Fibroblast of lung (primary cell): ENCODE measurements at regions not wholly inside any gene's neighbourhood (a gene's known extent, or its start where the extent isn't known, plus 50 kb on each side); places are given as distances from the start of the nearest gene placed in this dataset.

Source experiments
- DNase-seq, 2 donors: peaks; one replicate each; pipeline versions ENCODE4 v3.0.0 to v3.0.0-alpha.2; 2010; ENCODE audit warnings: low read depth in 2 of 2
- H2AFZ ChIP-seq: 2 replicates; pipeline ENCODE4 v1.5.1; 2012; ENCODE audit warnings: low read length, control low read depth, inconsistent platforms
- H3K27ac ChIP-seq: 2 replicates; pipeline ENCODE4 v1.5.1; 2011; ENCODE audit warnings: low read length, control low read depth; ENCODE audit not compliant: insufficient read depth
- H3K27me3 ChIP-seq: 2 replicates; pipeline ENCODE4 v1.5.1; 2011; ENCODE audit warnings: mild to moderate bottlenecking, low read length; ENCODE audit not compliant: control insufficient read depth, insufficient read depth
- H3K36me3 ChIP-seq: 2 replicates; pipeline ENCODE4 v1.5.1; 2011; ENCODE audit warnings: low read length; ENCODE audit not compliant: control insufficient read depth, insufficient read depth
- H3K4me1 ChIP-seq: 2 replicates; pipeline ENCODE4 v1.5.1; 2011; ENCODE audit warnings: low read length; ENCODE audit not compliant: control insufficient read depth, insufficient read depth; ENCODE audit errors: extremely low read depth
- H3K4me2 ChIP-seq: 2 replicates; pipeline ENCODE4 v1.5.1; 2011; ENCODE audit warnings: low read length, control low read depth; ENCODE audit not compliant: insufficient read depth; ENCODE audit errors: extremely low read depth
- H3K4me3 ChIP-seq, 4 experiments: fragments of 200-600 bp in 1 of 4; sonication (generic) in 1 of 4; replicated peaks in 1 of 4; 2 replicates each; pipeline ENCODE4 v1.5.1; 2011 to 2016; ENCODE audit warnings: low read length in 4 of 4, low read depth in 3 of 4, mild to moderate bottlenecking in 3 of 4, control low read depth in 2 of 4, inconsistent platforms in 1 of 4, mixed read lengths in 1 of 4; ENCODE audit not compliant: insufficient read depth in 1 of 4; ENCODE audit errors: control extremely low read depth in 1 of 4
- H3K79me2 ChIP-seq: 2 replicates; pipeline ENCODE4 v1.5.1; 2012; ENCODE audit warnings: mild to moderate bottlenecking, low read length, inconsistent platforms; ENCODE audit not compliant: control insufficient read depth, insufficient read depth
- H3K9ac ChIP-seq: 2 replicates; pipeline ENCODE4 v1.5.1; 2011; ENCODE audit warnings: mild to moderate bottlenecking, low read length, control low read depth; ENCODE audit not compliant: insufficient read depth
- H3K9me3 ChIP-seq: 2 replicates; pipeline ENCODE4 v1.5.1; 2012; ENCODE audit warnings: low read depth, low read length; ENCODE audit not compliant: control insufficient read depth, insufficient read depth
- H4K20me1 ChIP-seq: 2 replicates; pipeline ENCODE4 v1.5.1; 2011; ENCODE audit warnings: low read length; ENCODE audit not compliant: control insufficient read depth, insufficient read depth; ENCODE audit errors: extremely low read depth
- CTCF ChIP-seq, 2 donors: IDR thresholded peaks in 1 of 2; conservative IDR thresholded peaks in 1 of 2; 1 replicate in 1 of 2; 2 replicates in 1 of 2; pipeline ENCODE4 v1.5.1; 2011 to 2012; ENCODE audit warnings: low read length in 2 of 2, control low read depth in 1 of 2, inconsistent platforms in 1 of 2, low read depth in 1 of 2, mild to moderate bottlenecking in 1 of 2
- EZH2 ChIP-seq: IDR thresholded peaks from 2 replicates; pipeline ENCODE4 v1.5.1; 2012; ENCODE audit warnings: low read length, control low read depth, mild to moderate bottlenecking; ENCODE audit errors: missing control alignments

DNA sequence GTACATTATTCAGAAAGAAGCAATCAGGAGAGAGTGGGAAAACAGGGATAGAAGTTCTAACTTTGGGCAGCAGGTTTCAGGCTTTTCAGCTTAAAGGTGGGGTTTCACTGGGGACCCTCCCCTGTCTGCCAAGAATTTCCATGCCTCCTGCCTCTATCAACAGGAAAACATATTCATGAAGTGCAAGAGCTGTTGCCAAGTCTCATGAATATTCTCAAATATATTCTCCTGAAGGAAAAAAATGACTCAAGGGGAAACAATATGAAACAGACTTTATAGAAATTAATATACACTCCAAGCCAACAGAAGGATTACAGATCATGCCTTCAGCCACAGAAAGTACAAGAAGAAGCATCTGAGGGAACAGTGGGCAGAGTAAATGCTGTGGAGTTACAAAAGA is 713.3 kb upstream of the ADAMTS5 start:
- no peaks in the 10 kb centered on the region for H4K20me1 ChIP-seq
- TF ChIP-seq CTCF (conservative IDR thresholded peaks at IDR 0.05 in 1 of 2, IDR thresholded peaks at IDR 0.05 in 1 of 2; ENCODE audit: low read depth in 1 of 2, low read length in 2 of 2) (no peak), EZH2 (no peak)
- H3K27ac ChIP-seq = no peak overlapping the region
- no peak overlapping the region for H3K4me3 ChIP-seq
- no peaks in the 10 kb centered on the region for H3K79me2 ChIP-seq
- H3K9me3 ChIP-seq = no peaks in the 10 kb centered on the region
- no peak overlapping the region for H3K9ac ChIP-seq
- no peaks in the 10 kb centered on the region for H3K36me3 ChIP-seq
- no peaks in the 10 kb centered on the region for H3K27me3 ChIP-seq
- H2AFZ ChIP-seq = no peak overlapping the region
- no peaks in the 10 kb centered on the region for H3K4me1 ChIP-seq
- no peak overlapping the region for H3K4me2 ChIP-seq
- DNase-seq = no peak

DNA sequence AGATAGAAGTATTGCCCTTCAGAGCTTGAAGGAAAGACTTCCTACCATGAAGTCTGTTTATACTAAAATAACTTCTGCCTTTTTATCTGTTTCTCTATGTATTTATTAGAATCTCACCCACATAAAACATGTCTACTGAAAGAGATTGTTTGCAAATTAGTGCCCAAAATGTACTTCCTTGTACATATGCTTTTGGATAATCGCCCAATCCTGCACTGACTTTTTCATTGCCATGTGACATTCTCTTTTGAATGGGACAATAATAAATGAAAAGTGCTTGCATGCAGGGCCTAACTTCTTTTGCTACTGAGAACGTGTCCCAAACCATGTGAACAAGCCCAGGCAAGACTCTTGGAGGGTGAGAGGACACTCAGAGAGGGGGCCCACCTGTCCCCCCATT is 711.6 kb upstream of the ADAMTS5 start:
- no peak overlapping the region for H2AFZ ChIP-seq
- no peak overlapping the region for H3K4me3 ChIP-seq
- H3K36me3 ChIP-seq = no peaks in the 10 kb centered on the region
- TF ChIP-seq EZH2 (no peak), CTCF (conservative IDR thresholded peaks at IDR 0.05 in 1 of 2, IDR thresholded peaks at IDR 0.05 in 1 of 2; ENCODE audit: low read depth in 1 of 2, low read length in 2 of 2) (no peak)
- H3K27me3 ChIP-seq = no peaks in the 10 kb centered on the region
- peaks cover 2% of the 10 kb centered on the region for H3K4me1 ChIP-seq
- no peak overlapping the region for H3K4me2 ChIP-seq
- DNase-seq = no peak
- H3K79me2 ChIP-seq = no peaks in the 10 kb centered on the region
- H4K20me1 ChIP-seq = no peaks in the 10 kb centered on the region
- H3K9me3 ChIP-seq = no peaks in the 10 kb centered on the region
- H3K27ac ChIP-seq = no peak overlapping the region
- no peak overlapping the region for H3K9ac ChIP-seq

GRCh38 chr21:27677546-27677945 is 710.7 kb upstream of the ADAMTS5 start:
- Histone ChIP-seq H2AFZ (no peak overlapping the region), H3K9ac (no peak overlapping the region), H3K4me1 (peaks cover 2% of the 10 kb centered on the region), H4K20me1 (no peaks in the 10 kb centered on the region), H3K36me3 (no peaks in the 10 kb centered on the region), H3K27ac (no peak overlapping the region), H3K4me2 (no peak overlapping the region), H3K9me3 (no peaks in the 10 kb centered on the region), H3K79me2 (no peaks in the 10 kb centered on the region), H3K27me3 (no peaks in the 10 kb centered on the region), H3K4me3 (no peak overlapping the region)
- DNase-seq = peak in 1 of 2 donors; percentile 22
- TF ChIP-seq CTCF (conservative IDR thresholded peaks at IDR 0.05 in 1 of 2, IDR thresholded peaks at IDR 0.05 in 1 of 2; ENCODE audit: low read depth in 1 of 2, low read length in 2 of 2) (no peak), EZH2 (no peak)
